HFF-Myc (cell line): ENCODE measurements at regions not wholly inside any gene's neighbourhood (a gene's known extent, or its start where the extent isn't known, plus 50 kb on each side); places are given as distances from the start of the nearest gene placed in this dataset.
"Not testable (repeated sequence)": the region's sequence is repeated elsewhere in the genome, so short reads cannot be mapped to it uniquely, and the experiment has no call there.

Experiments used
- DNase-seq: peaks from one replicate; pipeline ENCODE4 v3.0.0-alpha.2; 2011; ENCODE audit warnings: low read depth; ENCODE audit errors: extremely low read depth
- H3K4me3 ChIP-seq: replicated peaks from 2 replicates; pipeline ENCODE4 v1.5.1; 2011; ENCODE audit warnings: low read depth, mild to moderate bottlenecking, control low read depth, low read length
- TF ChIP-seq, protein P1 (sequence below): IDR thresholded peaks from 2 replicates; pipeline ENCODE4 v1.5.1; 2012; ENCODE audit warnings: mild to moderate bottlenecking, low read depth, low read length, control low read depth; ENCODE audit errors: missing control alignments

DNA sequence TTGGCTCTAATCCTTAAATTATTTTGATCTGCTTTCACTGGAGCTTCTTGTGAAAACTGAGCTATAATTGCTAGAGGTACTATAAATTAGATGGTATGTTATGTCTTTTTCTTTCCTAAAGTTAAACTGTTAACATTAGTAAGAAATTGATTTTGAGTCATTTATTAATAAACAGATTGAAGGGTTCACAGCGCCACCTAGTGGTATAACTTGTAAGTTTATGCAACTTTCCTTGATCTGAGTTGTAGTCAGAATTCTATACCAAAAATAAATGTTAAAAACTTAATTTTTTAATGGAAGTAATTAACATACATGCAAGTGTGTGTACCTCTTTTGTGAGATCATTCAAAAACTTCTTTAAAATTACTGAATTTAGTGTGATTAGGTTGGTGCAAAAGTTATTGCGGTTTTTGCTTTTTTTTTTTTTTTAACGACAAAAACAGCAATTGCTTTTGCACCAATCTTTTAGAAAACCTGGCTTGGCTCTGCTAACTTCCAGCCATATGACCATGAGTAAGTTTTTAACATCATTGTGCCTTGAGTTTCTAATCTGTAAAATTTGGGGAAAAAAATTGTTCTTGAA, 151.5 kb downstream of the CENPC start:
- peak; percentile 16 for DNase-seq
- TF ChIP-seq, protein P1, sequence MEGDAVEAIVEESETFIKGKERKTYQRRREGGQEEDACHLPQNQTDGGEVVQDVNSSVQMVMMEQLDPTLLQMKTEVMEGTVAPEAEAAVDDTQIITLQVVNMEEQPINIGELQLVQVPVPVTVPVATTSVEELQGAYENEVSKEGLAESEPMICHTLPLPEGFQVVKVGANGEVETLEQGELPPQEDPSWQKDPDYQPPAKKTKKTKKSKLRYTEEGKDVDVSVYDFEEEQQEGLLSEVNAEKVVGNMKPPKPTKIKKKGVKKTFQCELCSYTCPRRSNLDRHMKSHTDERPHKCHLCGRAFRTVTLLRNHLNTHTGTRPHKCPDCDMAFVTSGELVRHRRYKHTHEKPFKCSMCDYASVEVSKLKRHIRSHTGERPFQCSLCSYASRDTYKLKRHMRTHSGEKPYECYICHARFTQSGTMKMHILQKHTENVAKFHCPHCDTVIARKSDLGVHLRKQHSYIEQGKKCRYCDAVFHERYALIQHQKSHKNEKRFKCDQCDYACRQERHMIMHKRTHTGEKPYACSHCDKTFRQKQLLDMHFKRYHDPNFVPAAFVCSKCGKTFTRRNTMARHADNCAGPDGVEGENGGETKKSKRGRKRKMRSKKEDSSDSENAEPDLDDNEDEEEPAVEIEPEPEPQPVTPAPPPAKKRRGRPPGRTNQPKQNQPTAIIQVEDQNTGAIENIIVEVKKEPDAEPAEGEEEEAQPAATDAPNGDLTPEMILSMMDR = peak; percentile 39

DNA sequence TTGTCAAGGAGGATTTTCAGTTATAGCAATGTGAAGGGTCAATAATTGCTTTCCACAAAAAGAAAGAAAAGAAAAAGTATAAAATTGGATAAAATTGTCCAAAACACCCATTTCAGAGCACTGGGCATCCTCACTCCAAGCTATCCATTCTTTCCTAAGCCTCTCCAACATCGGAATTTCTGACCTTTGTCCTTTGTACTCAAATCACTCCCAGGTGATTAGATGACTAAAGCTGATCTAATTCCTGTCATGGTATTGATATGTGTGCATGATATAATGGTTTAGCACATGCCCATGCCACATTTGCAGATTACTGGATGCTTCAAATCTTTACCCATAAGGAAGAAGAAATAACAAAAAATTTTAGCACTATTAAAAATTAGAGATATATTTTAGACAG, 152.3 kb downstream of the CENPC start:
- TF ChIP-seq, protein P1 = no peak
- no peak overlapping the region for H3K4me3 ChIP-seq
- no peak for DNase-seq

More for the DNA sequence above, 151.5 kb downstream of the CENPC start:
- H3K4me3 ChIP-seq = no peak overlapping the region

GRCh38 chr4:67381406-67381804, 163.9 kb downstream of the CENPC start:
- not testable (repeated sequence) for H3K4me3 ChIP-seq, DNase-seq

- DNase-seq, H3K4me3 ChIP-seq: not testable (repeated sequence)
Measured at GRCh38 chr4:67380702-67381405, 164.4 kb downstream of the CENPC start.

GRCh38 chr4:67380154-67380553, 165.1 kb downstream of the CENPC start:
- no peak overlapping the region for H3K4me3 ChIP-seq
- TF ChIP-seq, protein P1 = no peak
- no peak for DNase-seq

DNA sequence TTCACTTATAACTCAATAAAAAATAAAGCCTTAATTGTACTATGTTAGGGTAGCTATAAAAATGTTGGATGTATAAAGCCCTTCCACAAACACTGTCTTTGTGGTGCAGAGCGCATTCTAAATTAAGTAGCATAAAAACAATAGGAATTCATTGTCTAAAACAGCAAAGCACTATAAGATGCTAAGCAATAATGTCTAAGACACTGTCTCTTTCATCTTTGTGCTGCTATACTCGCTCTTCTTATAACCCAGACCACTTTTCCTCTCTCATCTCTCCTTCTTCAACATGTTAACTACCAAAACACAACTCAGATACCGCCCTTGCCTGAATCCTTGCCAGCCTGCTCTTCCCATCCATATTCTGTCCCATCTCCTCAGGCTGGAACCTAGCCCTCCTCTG, 170.0 kb downstream of the CENPC start:
- H3K4me3 ChIP-seq = no peak overlapping the region
- no peak for DNase-seq
- TF ChIP-seq, protein P1 = no peak

DNA sequence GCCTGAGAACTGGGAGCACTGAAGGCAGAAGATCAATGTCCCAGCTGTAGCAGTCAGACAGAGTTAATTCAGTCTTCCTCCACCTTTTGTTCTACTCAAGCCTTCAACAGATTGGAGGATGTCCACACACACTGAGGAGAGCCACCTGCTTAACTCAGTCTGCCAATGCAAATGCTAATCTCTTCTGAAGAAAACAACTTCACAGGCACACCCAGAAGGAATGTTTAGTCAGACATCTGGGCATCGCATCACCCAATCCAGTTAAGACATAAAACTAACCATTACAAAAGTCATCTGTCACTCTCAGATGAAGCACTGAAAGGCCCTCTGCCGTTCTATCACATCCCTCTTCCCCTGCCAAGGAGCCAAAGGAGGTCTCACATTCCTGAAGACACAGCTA, 173.7 kb downstream of the CENPC start:
- no peak for DNase-seq

More for the DNA sequence above, 173.7 kb downstream of the CENPC start:
- H3K4me3 ChIP-seq = no peak overlapping the region
- TF ChIP-seq, protein P1 = no peak
